CD4-positive, alpha-beta T cell (primary cell): ENCODE measurements at regions not wholly inside any gene's neighbourhood (a gene's known extent, or its start where the extent isn't known, plus 50 kb on each side); places are given as distances from the start of the nearest gene placed in this dataset.

Experiments
- ATAC-seq: fragments of 200-7000 bp; cut with Tn5 transposase; one replicate; pipeline ENCODE4 v1.10.0; 2022; ENCODE audit warnings: mild to moderate bottlenecking; ENCODE audit not compliant: poor library complexity
- CTCF ChIA-PET: fragments of 350-600 bp; sonication (Branson Sonifier 250); formaldehyde crosslinking; loops from one replicate; lab custom pipeline; 2021; ENCODE audit warnings: antibody characterized with exemption, inconsistent platforms; lab: Charles Lee
- POLR2A ChIA-PET: fragments of 350-600 bp; sonication (Branson Sonifier 250); formaldehyde crosslinking; loops from one replicate; lab custom pipeline; 2021; ENCODE audit warnings: antibody characterized with exemption, inconsistent platforms; lab: Charles Lee
- DNase-seq, 14 experiments: peaks; one replicate each; pipeline ENCODE4 v3.0.0-alpha.2; 2013 to 2020; ENCODE audit warnings: mixed read lengths in 2 of 14
- H3K27ac ChIP-seq, 2 donors: one replicate each; pipeline versions ENCODE4 v1.5.1 to v1.7.0; 2013; ENCODE audit warnings: low read length in 2 of 2, low read depth in 1 of 2, mild to moderate bottlenecking in 1 of 2
- H3K27me3 ChIP-seq, 2 experiments: 1 replicate in 1 of 2; 2 replicates in 1 of 2; pipeline versions ENCODE4 v1.6.1 to v1.7.0; 2013; ENCODE audit warnings: low read length in 2 of 2, control low read depth in 1 of 2, mild to moderate bottlenecking in 1 of 2, moderate library complexity in 1 of 2; ENCODE audit not compliant: insufficient read depth in 2 of 2, control insufficient read depth in 1 of 2
- H3K36me3 ChIP-seq: one replicate; pipeline ENCODE4 v1.6.1; 2013; ENCODE audit warnings: low read length, control low read depth; ENCODE audit not compliant: insufficient read depth
- H3K4me1 ChIP-seq: one replicate; pipeline ENCODE4 v1.6.1; 2013; ENCODE audit warnings: low read length, control low read depth; ENCODE audit not compliant: insufficient read depth
- H3K4me3 ChIP-seq: one replicate; pipeline ENCODE4 v1.5.1; 2013; ENCODE audit warnings: mild to moderate bottlenecking, low read length, moderate library complexity
- H3K9me3 ChIP-seq, 2 experiments: 1 replicate in 1 of 2; 2 replicates in 1 of 2; pipeline versions ENCODE4 v1.6.1 to v1.7.0; 2013; ENCODE audit warnings: low read length in 2 of 2, mild to moderate bottlenecking in 2 of 2, control low read depth in 1 of 2, moderate library complexity in 1 of 2; ENCODE audit not compliant: control insufficient read depth in 1 of 2, insufficient read depth in 1 of 2
- H3K27ac Mint-ChIP-seq: one replicate; pipeline ENCODE4 v1.8.0; 2020; ENCODE audit warnings: mixed read lengths
- H3K27me3 Mint-ChIP-seq: one replicate; pipeline ENCODE4 v1.8.0; 2021; ENCODE audit warnings: mixed read lengths
- H3K36me3 Mint-ChIP-seq: one replicate; pipeline ENCODE4 v1.8.0; 2021; ENCODE audit warnings: low read depth, mixed read lengths
- H3K4me1 Mint-ChIP-seq: one replicate; pipeline ENCODE4 v1.8.0; 2021; ENCODE audit warnings: low read depth, mixed read lengths
- H3K4me3 Mint-ChIP-seq: one replicate; pipeline ENCODE4 v1.8.0; 2020; ENCODE audit warnings: mild to moderate bottlenecking, mixed read lengths
- H3K9me3 Mint-ChIP-seq: one replicate; pipeline ENCODE4 v1.8.0; 2020; ENCODE audit warnings: mixed read lengths
- intact Hi-C, 2 experiments: fragments of 100-400 bp; cut with DNase I in 1 of 2; cut with micrococcal nuclease in 1 of 2; formaldehyde crosslinking; loops; one replicate each; pipeline versions ENCODE4 v1.15.1 to v1.9.0; 2023 to 2025; cut with DNase I, micrococcal nuclease
- TF ChIP-seq, protein P1 (sequence below): fragments of 200-600 bp; IDR thresholded peaks from one replicate; pipeline ENCODE4 v1.8.0; 2022; ENCODE audit warnings: antibody characterized with exemption, mild to moderate bottlenecking

DNA sequence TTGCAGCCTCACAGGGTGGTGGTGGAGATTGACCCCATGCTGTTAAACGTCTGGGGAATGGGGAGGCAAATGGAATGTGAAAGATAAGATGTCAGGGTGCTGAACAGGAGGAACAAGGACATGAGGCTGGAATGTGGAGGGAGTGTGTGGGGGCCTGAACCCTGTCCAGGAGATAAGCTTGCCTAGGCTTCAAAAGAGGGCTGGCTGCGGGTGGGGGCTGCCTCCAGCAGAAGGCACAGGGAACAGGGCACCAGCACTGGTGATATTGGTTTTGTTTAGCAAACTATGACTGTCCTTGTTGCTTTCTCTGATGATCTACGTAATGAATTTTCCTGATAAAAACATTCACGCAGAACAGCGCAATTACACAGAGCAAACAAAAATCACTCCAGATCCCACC is 52.4 kb upstream of the LRP8 start:
- Mint-ChIP-seq H3K9me3 (no peaks in the 10 kb centered on the region), H3K4me3 (no peak overlapping the region), H3K27me3 (no peaks in the 10 kb centered on the region), H3K36me3 (no peaks in the 10 kb centered on the region), H3K27ac (no peak overlapping the region), H3K4me1 (no peaks in the 10 kb centered on the region)
- no peak overlapping the region for H3K27ac ChIP-seq
- ATAC-seq = no peak
- TF ChIP-seq, protein P1, sequence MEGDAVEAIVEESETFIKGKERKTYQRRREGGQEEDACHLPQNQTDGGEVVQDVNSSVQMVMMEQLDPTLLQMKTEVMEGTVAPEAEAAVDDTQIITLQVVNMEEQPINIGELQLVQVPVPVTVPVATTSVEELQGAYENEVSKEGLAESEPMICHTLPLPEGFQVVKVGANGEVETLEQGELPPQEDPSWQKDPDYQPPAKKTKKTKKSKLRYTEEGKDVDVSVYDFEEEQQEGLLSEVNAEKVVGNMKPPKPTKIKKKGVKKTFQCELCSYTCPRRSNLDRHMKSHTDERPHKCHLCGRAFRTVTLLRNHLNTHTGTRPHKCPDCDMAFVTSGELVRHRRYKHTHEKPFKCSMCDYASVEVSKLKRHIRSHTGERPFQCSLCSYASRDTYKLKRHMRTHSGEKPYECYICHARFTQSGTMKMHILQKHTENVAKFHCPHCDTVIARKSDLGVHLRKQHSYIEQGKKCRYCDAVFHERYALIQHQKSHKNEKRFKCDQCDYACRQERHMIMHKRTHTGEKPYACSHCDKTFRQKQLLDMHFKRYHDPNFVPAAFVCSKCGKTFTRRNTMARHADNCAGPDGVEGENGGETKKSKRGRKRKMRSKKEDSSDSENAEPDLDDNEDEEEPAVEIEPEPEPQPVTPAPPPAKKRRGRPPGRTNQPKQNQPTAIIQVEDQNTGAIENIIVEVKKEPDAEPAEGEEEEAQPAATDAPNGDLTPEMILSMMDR = no peak
- no peaks in the 10 kb centered on the region for H3K36me3 ChIP-seq
- CTCF ChIA-PET = no interaction called here
- intact Hi-C loops = no loop called here
- H3K9me3 ChIP-seq = no peaks in the 10 kb centered on the region
- DNase-seq = peak in 1 of 14 experiments; percentile 5
- no peak overlapping the region for H3K4me3 ChIP-seq
- POLR2A ChIA-PET = no interaction called here
- no peaks in the 10 kb centered on the region for H3K27me3 ChIP-seq
- no peaks in the 10 kb centered on the region for H3K4me1 ChIP-seq

DNA sequence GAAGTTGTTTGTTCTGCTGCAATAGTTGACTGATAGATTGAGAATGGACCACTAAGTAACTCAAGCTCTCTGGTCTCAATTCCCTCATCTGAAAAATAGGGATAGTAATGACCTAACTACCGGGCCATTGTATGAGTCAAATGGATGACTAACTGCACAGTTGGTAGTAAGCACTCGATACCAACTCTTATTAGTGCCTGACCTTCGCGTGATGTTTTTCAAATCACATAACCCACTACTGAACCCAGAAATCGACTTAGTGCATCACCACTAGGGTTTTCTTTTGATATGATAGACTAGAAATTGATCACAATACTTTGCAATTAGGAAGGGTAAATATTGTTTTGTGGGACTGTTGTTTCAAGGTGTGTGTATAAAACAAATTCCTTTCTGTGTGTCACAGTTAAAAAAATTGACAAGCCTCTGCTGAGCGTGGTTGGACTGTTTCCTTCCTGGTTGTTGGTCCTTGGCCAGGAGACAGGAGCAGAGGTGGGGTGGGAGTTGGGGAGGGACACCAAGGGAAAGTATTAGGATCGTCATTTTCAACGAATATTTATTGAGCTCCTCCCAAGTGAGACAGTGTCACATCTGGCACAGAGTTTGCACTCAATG is 54.0 kb upstream of the LRP8 start:
- intact Hi-C loops = no loop called here
- Mint-ChIP-seq H3K4me3 (no peak overlapping the region), H3K27me3 (no peaks in the 10 kb centered on the region), H3K4me1 (no peaks in the 10 kb centered on the region), H3K9me3 (no peaks in the 10 kb centered on the region), H3K27ac (no peak overlapping the region), H3K36me3 (no peaks in the 10 kb centered on the region)
- TF ChIP-seq, protein P1 = no peak
- Histone ChIP-seq H3K27ac (no peak overlapping the region), H3K4me1 (peaks cover 4% of the 10 kb centered on the region), H3K4me3 (no peak overlapping the region), H3K9me3 (peaks cover 0 to 5% of the 10 kb centered on the region in 2 experiments), H3K36me3 (no peaks in the 10 kb centered on the region), H3K27me3 (no peaks in the 10 kb centered on the region)
- DNase-seq (no peak), ATAC-seq (no peak)
- CTCF ChIA-PET = no interaction called here
- POLR2A ChIA-PET = no interaction called here

DNA sequence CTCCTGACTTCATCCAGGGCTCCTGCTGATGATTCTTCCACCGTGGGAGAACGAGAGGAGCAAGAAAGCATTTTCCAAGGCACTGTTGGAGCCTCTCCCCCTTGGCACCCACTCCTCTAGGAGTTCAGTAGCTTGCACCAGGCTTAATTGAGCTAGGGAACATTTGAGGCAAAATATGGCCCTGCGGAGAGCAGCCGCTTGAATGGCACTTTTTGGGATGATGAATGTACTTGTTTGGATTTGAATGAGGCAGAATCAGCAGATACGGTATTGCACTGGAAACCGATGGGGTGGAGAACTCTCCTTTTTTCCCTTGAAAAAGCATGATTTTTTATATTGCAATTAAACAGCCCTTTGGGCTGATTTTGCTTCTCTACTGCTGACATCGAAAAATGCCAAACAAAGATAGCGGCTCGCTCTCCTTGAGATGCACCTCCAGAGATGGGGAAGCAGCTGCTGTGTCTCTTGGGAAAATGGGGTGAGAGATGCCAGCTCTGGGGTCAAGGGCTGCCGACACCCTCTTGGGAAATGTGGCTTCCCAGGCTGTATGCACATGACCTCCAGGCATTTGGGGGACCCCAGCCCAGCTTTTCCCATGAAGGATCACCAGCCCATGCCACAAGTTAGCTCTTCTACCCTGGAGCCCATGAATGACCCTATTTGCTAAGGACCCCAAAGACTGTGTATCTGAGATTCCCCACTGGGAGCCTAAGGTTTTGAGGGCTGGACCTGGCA is 55.4 kb upstream of the LRP8 start:
- POLR2A ChIA-PET = no interaction called here
- Histone ChIP-seq H3K9me3 (peaks cover 0 to 5% of the 10 kb centered on the region in 2 experiments), H3K4me3 (no peak overlapping the region), H3K27me3 (no peaks in the 10 kb centered on the region), H3K27ac (no peak overlapping the region), H3K4me1 (peaks cover 4% of the 10 kb centered on the region), H3K36me3 (no peaks in the 10 kb centered on the region)
- intact Hi-C loops = no loop called here
- Mint-ChIP-seq H3K36me3 (no peaks in the 10 kb centered on the region), H3K27ac (no peak overlapping the region), H3K27me3 (no peaks in the 10 kb centered on the region), H3K9me3 (peaks cover 3% of the 10 kb centered on the region), H3K4me1 (no peaks in the 10 kb centered on the region), H3K4me3 (no peak overlapping the region)
- no peak for ATAC-seq
- TF ChIP-seq, protein P1 = no peak
- CTCF ChIA-PET = no interaction called here
- no peak for DNase-seq
